Stimulated activated CD8-positive, alpha-beta memory T cell treated with anti-CD3 and anti-CD28 coated beads, Interleukin-2, amount 100 ng/mL, for 1 hour (primary cell): ENCODE measurements at regions not wholly inside any gene's neighbourhood (a gene's known extent, or its start where the extent isn't known, plus 50 kb on each side); places are given as distances from the start of the nearest gene placed in this dataset.
"Not testable (repeated sequence)": the region's sequence is repeated elsewhere in the genome, so short reads cannot be mapped to it uniquely, and the experiment has no call there.

Experiments
- DNase-seq, 2 donors: peaks; one replicate each; pipeline ENCODE4 v3.0.0-alpha.2; 2020; ENCODE audit warnings: low read depth in 2 of 2

GRCh38 chr15:70576696-70577095, 186.7 kb downstream of the UACA start:
- DNase-seq: no peak

GRCh38 chr15:70576276-70576675, 187.1 kb downstream of the UACA start:
- no peak for DNase-seq

GRCh38 chr15:70575231-70576226, 187.8 kb downstream of the UACA start:
- no peak for DNase-seq

- not testable (repeated sequence) for DNase-seq
Measured at GRCh38 chr15:70574325-70574724, 189.0 kb downstream of the UACA start.

- no peak for DNase-seq
Measured at GRCh38 chr15:70573121-70573850, 190.1 kb downstream of the UACA start.

GRCh38 chr15:70569714-70570231, 193.6 kb downstream of the UACA start:
- no peak for DNase-seq

- DNase-seq: no peak
Measured at GRCh38 chr15:70569091-70569713, 194.2 kb downstream of the UACA start.

GRCh38 chr15:70566989-70567388, 196.4 kb downstream of the UACA start:
- DNase-seq: no peak

- DNase-seq: no peak
Measured at GRCh38 chr15:70566047-70566835, 197.1 kb downstream of the UACA start.

GRCh38 chr15:70563561-70564095, 199.7 kb downstream of the UACA start:
- no peak for DNase-seq

GRCh38 chr15:70562906-70563305, 200.5 kb downstream of the UACA start:
- no peak for DNase-seq

- no peak for DNase-seq
Measured at GRCh38 chr15:70561885-70562284, 201.5 kb downstream of the UACA start.

- no peak for DNase-seq
Measured at GRCh38 chr15:70560617-70561328, 202.6 kb downstream of the UACA start.

- DNase-seq: no peak
Measured at GRCh38 chr15:70559265-70560239, 203.8 kb downstream of the UACA start.

- DNase-seq: no peak
Measured at GRCh38 chr15:70558406-70559264, 204.7 kb downstream of the UACA start.

GRCh38 chr15:70557521-70558258, 205.7 kb downstream of the UACA start:
- no peak for DNase-seq

- no peak for DNase-seq
Measured at GRCh38 chr15:70556779-70557178, 206.6 kb downstream of the UACA start.
